ENCODE measurements at regions not wholly inside any gene's neighbourhood (a gene's known extent, or its start where the extent isn't known, plus 50 kb on each side); places are given as distances from the start of the nearest gene placed in this dataset.

- Histone ChIP-seq H3K36me3 (ENCODE audit: control insufficient read depth in 2 of 2, insufficient read depth in 2 of 2, low read length in 1 of 2) (no peaks in the 10 kb centered on the region), H3K9me3 (replicated peaks; ENCODE audit: control insufficient read depth, insufficient read depth, low read length) (no peaks in the 10 kb centered on the region), H2AFZ (ENCODE audit: control insufficient read depth, low read depth, low read length) (no peak overlapping the region), H3K9ac (ENCODE audit: control insufficient read depth, insufficient read depth, low read length) (no peak overlapping the region), H3K27me3 (replicated peaks in 1 of 2; ENCODE audit: control insufficient read depth in 2 of 2, insufficient read depth in 2 of 2, low read length in 1 of 2) (no peaks in the 10 kb centered on the region), H3K27ac (ENCODE audit: control insufficient read depth, insufficient read depth) (no peak overlapping the region), H3K4me1 (ENCODE audit: control insufficient read depth, insufficient read depth, low read length) (no peaks in the 10 kb centered on the region), H3K79me2 (ENCODE audit: control insufficient read depth, insufficient read depth, low read length) (no peaks in the 10 kb centered on the region), H3K4me2 (ENCODE audit: control insufficient read depth, insufficient read depth) (no peak overlapping the region), H4K20me1 (ENCODE audit: control insufficient read depth, insufficient read depth) (no peaks in the 10 kb centered on the region), H3K4me3 (no peak overlapping the region)
- ChIA-PET POLR2A (no interaction called here), SMC1A (ENCODE audit: uncharacterized antibody, unreplicated experiment) (no interaction called here), RAD21 (ENCODE audit: unreplicated experiment) (no interaction called here), CTCF (no interaction called here)
- in situ Hi-C loops (cut with MboI) = no loop called here
- no TSS peak for BruUV-seq (replicated peaks)
- intact Hi-C loops (cut with micrococcal nuclease; ENCODE audit: unreplicated experiment) = no loop called here
- FAIRE-seq (no peak), ATAC-seq (no peak), DNase-seq (ENCODE audit: low read depth, low spot score) (no peak)
- TF ChIP-seq HSF1 (IDR thresholded peaks at IDR 0.05; ENCODE audit: low read depth, low read length) (no peak), RCOR1 (conservative IDR thresholded peaks at IDR 0.05; ENCODE audit: low read depth, low read length) (no peak), JUND (IDR thresholded peaks at IDR 0.05; ENCODE audit: low read depth, low read length) (no peak), FOXK2 (IDR thresholded peaks at IDR 0.05) (no peak)
- 14% methylated on average over 2 of the region's 2 CpGs for WGBS (ENCODE audit: insufficient coverage, insufficient replicate concordance, low lambda C conversion rate, missing lambda C conversion rate)
Measured at GRCh38 chr9:27625751-27626150, 52.5 kb upstream of the C9orf72 start.

- in situ Hi-C loops (cut with MboI) = no loop called here
- ATAC-seq (no peak), DNase-seq (ENCODE audit: low read depth, low spot score) (no peak), FAIRE-seq (no peak)
- CTCF ChIA-PET = no interaction called here
- intact Hi-C loops (cut with micrococcal nuclease; ENCODE audit: unreplicated experiment) = no loop called here
- Histone ChIP-seq H3K36me3 (ENCODE audit: control insufficient read depth in 2 of 2, insufficient read depth in 2 of 2, low read length in 1 of 2) (no peaks in the 10 kb centered on the region), H3K4me2 (ENCODE audit: control insufficient read depth, insufficient read depth) (no peak overlapping the region), H3K79me2 (ENCODE audit: control insufficient read depth, insufficient read depth, low read length) (no peaks in the 10 kb centered on the region), H4K20me1 (ENCODE audit: control insufficient read depth, insufficient read depth) (no peaks in the 10 kb centered on the region), H2AFZ (ENCODE audit: control insufficient read depth, low read depth, low read length) (no peak overlapping the region), H3K4me3 (no peak overlapping the region), H3K4me1 (ENCODE audit: control insufficient read depth, insufficient read depth, low read length) (no peaks in the 10 kb centered on the region), H3K9me3 (replicated peaks; ENCODE audit: control insufficient read depth, insufficient read depth, low read length) (no peaks in the 10 kb centered on the region), H3K9ac (ENCODE audit: control insufficient read depth, insufficient read depth, low read length) (no peak overlapping the region), H3K27me3 (replicated peaks in 1 of 2; ENCODE audit: control insufficient read depth in 2 of 2, insufficient read depth in 2 of 2, low read length in 1 of 2) (no peaks in the 10 kb centered on the region), H3K27ac (ENCODE audit: control insufficient read depth, insufficient read depth) (no peak overlapping the region)
- SMC1A ChIA-PET (ENCODE audit: uncharacterized antibody, unreplicated experiment) = no interaction called here
- POLR2A ChIA-PET = no interaction called here
- RAD21 ChIA-PET (ENCODE audit: unreplicated experiment) = no interaction called here
- 49% methylated on average over 8 of the region's 8 CpGs for WGBS (ENCODE audit: insufficient coverage, insufficient replicate concordance, low lambda C conversion rate, missing lambda C conversion rate)
- no TSS peak for BruUV-seq (replicated peaks)
- TF ChIP-seq RAD51 (IDR thresholded peaks at IDR 0.05) (no peak), ZBTB4 (CRISPR knock-in tag; IDR thresholded peaks at IDR 0.05) (no peak), POLR2AphosphoS2 (IDR thresholded peaks at IDR 0.05; ENCODE audit: low read depth, low read length) (no peak), RAD21 (IDR thresholded peaks at IDR 0.05; ENCODE audit: insufficient read depth, low read depth, low read length) (no peak), MTA3 (IDR thresholded peaks at IDR 0.05; ENCODE audit: borderline replicate concordance, low read length) (no peak), HCFC1 (IDR thresholded peaks at IDR 0.05; ENCODE audit: low read length) (no peak), SP1 (IDR thresholded peaks at IDR 0.05; ENCODE audit: low read depth, low read length) (no peak), RFX5 (IDR thresholded peaks at IDR 0.05; ENCODE audit: low read depth, low read length) (no peak)
Measured at GRCh38 chr9:27626244-27627187, 53.2 kb upstream of the C9orf72 start.
